HG02642 (cell line): ENCODE measurements at regions not wholly inside any gene's neighbourhood (a gene's known extent, or its start where the extent isn't known, plus 50 kb on each side); places are given as distances from the start of the nearest gene placed in this dataset.

Source experiments
- ATAC-seq: cut with Tn5 transposase; IDR thresholded peaks from one replicate; pipeline ENCODE4 v1.9.1; 2021; ENCODE audit warnings: mild to moderate bottlenecking; ENCODE audit not compliant: unreplicated experiment, poor library complexity

GRCh38 chr20:11217326-11218172 is 543.8 kb upstream of the JAG1 start:
- no peak for ATAC-seq

- no peak for ATAC-seq
Observed at GRCh38 chr20:11218173-11218680, 544.4 kb upstream of the JAG1 start.

- ATAC-seq: no peak
Observed at GRCh38 chr20:11219192-11219591, 545.4 kb upstream of the JAG1 start.

- ATAC-seq: no peak
Observed at GRCh38 chr20:11221046-11221445, 547.2 kb upstream of the JAG1 start.

- no peak for ATAC-seq
Observed at GRCh38 chr20:11222243-11222642, 548.4 kb upstream of the JAG1 start.

- ATAC-seq: no peak
Observed at GRCh38 chr20:11227602-11228001, 553.8 kb upstream of the JAG1 start.

- ATAC-seq: no peak
Observed at GRCh38 chr20:11229772-11230171, 556.0 kb upstream of the JAG1 start.

GRCh38 chr20:11230999-11231398 is 557.2 kb upstream of the JAG1 start:
- ATAC-seq: no peak

GRCh38 chr20:11231742-11232648 is 558.2 kb upstream of the JAG1 start:
- no peak for ATAC-seq

GRCh38 chr20:11232896-11233295 is 559.1 kb upstream of the JAG1 start:
- ATAC-seq: no peak

GRCh38 chr20:11234181-11234580 is 560.4 kb upstream of the JAG1 start:
- no peak for ATAC-seq

GRCh38 chr20:11234608-11235007 is 560.8 kb upstream of the JAG1 start:
- ATAC-seq: peak; percentile 43

- no peak for ATAC-seq
Observed at GRCh38 chr20:11235058-11235457, 561.3 kb upstream of the JAG1 start.

GRCh38 chr20:11242320-11242719 is 568.5 kb upstream of the JAG1 start:
- ATAC-seq: no peak

GRCh38 chr20:11245431-11245830 is 571.6 kb upstream of the JAG1 start:
- no peak for ATAC-seq

GRCh38 chr20:11246251-11246775 is 572.5 kb upstream of the JAG1 start:
- no peak for ATAC-seq

GRCh38 chr20:11247046-11248010 is 573.5 kb upstream of the JAG1 start:
- no peak for ATAC-seq

GRCh38 chr20:11248011-11248409 is 574.2 kb upstream of the JAG1 start:
- ATAC-seq: no peak

GRCh38 chr20:11248687-11249638 is 575.2 kb upstream of the JAG1 start:
- no peak for ATAC-seq
